CD4-positive, alpha-beta T cell treated with Interleukin-6 for 4 hours (primary cell): ENCODE measurements at regions not wholly inside any gene's neighbourhood (a gene's known extent, or its start where the extent isn't known, plus 50 kb on each side); places are given as distances from the start of the nearest gene placed in this dataset.

Experiments used
- DNase-seq: peaks from one replicate; pipeline ENCODE4 v3.0.0-alpha.2; 2020; ENCODE audit warnings: mixed read lengths

GRCh38 chr4:181507180-181507835 is 735.9 kb upstream of the TENM3 start:
- DNase-seq = no peak

GRCh38 chr4:181507938-181508337 is 735.3 kb upstream of the TENM3 start:
- DNase-seq = no peak

- no peak for DNase-seq
Measured at GRCh38 chr4:181508601-181509000, 734.6 kb upstream of the TENM3 start.

GRCh38 chr4:181509073-181509472 is 734.1 kb upstream of the TENM3 start:
- DNase-seq = no peak

GRCh38 chr4:181517491-181517890 is 725.7 kb upstream of the TENM3 start:
- DNase-seq = no peak

- no peak for DNase-seq
Measured at GRCh38 chr4:181520790-181521189, 722.4 kb upstream of the TENM3 start.

- no peak for DNase-seq
Measured at GRCh38 chr4:181523973-181524372, 719.2 kb upstream of the TENM3 start.

- DNase-seq = no peak
Measured at GRCh38 chr4:181524499-181524898, 718.7 kb upstream of the TENM3 start.

GRCh38 chr4:181525634-181526033 is 717.6 kb upstream of the TENM3 start:
- DNase-seq = no peak

GRCh38 chr4:181528570-181529184 is 714.5 kb upstream of the TENM3 start:
- no peak for DNase-seq

GRCh38 chr4:181529537-181529936 is 713.7 kb upstream of the TENM3 start:
- DNase-seq = no peak

- DNase-seq = no peak
Measured at GRCh38 chr4:181536196-181536746, 706.9 kb upstream of the TENM3 start.

GRCh38 chr4:181536811-181537434 is 706.3 kb upstream of the TENM3 start:
- no peak for DNase-seq

- no peak for DNase-seq
Measured at GRCh38 chr4:181538431-181538830, 704.8 kb upstream of the TENM3 start.

- no peak for DNase-seq
Measured at GRCh38 chr4:181541396-181541795, 701.8 kb upstream of the TENM3 start.

- DNase-seq = no peak
Measured at GRCh38 chr4:181548873-181549575, 694.2 kb upstream of the TENM3 start.

- DNase-seq = no peak
Measured at GRCh38 chr4:181549576-181550188, 693.5 kb upstream of the TENM3 start.

GRCh38 chr4:181550381-181550780 is 692.8 kb upstream of the TENM3 start:
- no peak for DNase-seq

- no peak for DNase-seq
Measured at GRCh38 chr4:181559637-181560036, 683.6 kb upstream of the TENM3 start.

GRCh38 chr4:181562399-181562798 is 680.8 kb upstream of the TENM3 start:
- DNase-seq = no peak

GRCh38 chr4:181564625-181565024 is 678.6 kb upstream of the TENM3 start:
- DNase-seq = no peak

- no peak for DNase-seq
Measured at GRCh38 chr4:181566490-181566889, 676.7 kb upstream of the TENM3 start.

- DNase-seq = no peak
Measured at GRCh38 chr4:181569553-181569952, 673.6 kb upstream of the TENM3 start.
